Naive thymus-derived CD4-positive, alpha-beta T cell (primary cell): ENCODE measurements at regions not wholly inside any gene's neighbourhood (a gene's known extent, or its start where the extent isn't known, plus 50 kb on each side); places are given as distances from the start of the nearest gene placed in this dataset.
"Not testable (repeated sequence)": the region's sequence is repeated elsewhere in the genome, so short reads cannot be mapped to it uniquely, and the experiment has no call there.

Experiments used
- ATAC-seq: fragments of 150-1000 bp; cut with Tn5 transposase; 2 replicates; pipeline ENCODE4 v1.10.0; 2021; ENCODE audit warnings: mild to moderate bottlenecking, moderate library complexity
- CTCF ChIA-PET: fragments of 350-600 bp; sonication (Branson Sonifier 250); formaldehyde crosslinking; loops from one replicate; lab custom pipeline; 2021; ENCODE audit warnings: antibody characterized with exemption; lab: Charles Lee
- POLR2A ChIA-PET: fragments of 350-600 bp; sonication (Branson Sonifier 250); formaldehyde crosslinking; loops from one replicate; lab custom pipeline; 2021; ENCODE audit warnings: antibody characterized with exemption, inconsistent platforms; lab: Charles Lee
- DNase-seq, 9 donors: peaks; one replicate each; pipeline versions ENCODE4 v3.0.0 to v3.0.0-alpha.2; 2020 to 2022; ENCODE audit warnings: mixed read lengths in 1 of 9
- H3K27ac ChIP-seq: one replicate; pipeline ENCODE4 v1.7.0; 2013; ENCODE audit warnings: mild to moderate bottlenecking, low read depth, low read length, moderate library complexity
- H3K27me3 ChIP-seq, 2 donors: one replicate each; pipeline ENCODE4 v1.7.0; 2013; ENCODE audit warnings: low read length in 2 of 2, mild to moderate bottlenecking in 2 of 2, moderate library complexity in 2 of 2; ENCODE audit not compliant: control insufficient read depth in 2 of 2, insufficient read depth in 2 of 2
- H3K36me3 ChIP-seq, 3 experiments: 1 replicate in 2 of 3; 2 replicates in 1 of 3; pipeline ENCODE4 v1.7.0; 2013; ENCODE audit warnings: low read length in 3 of 3, mild to moderate bottlenecking in 3 of 3, moderate library complexity in 1 of 3; ENCODE audit not compliant: insufficient read depth in 3 of 3, control insufficient read depth in 2 of 3
- H3K4me1 ChIP-seq, 2 donors: one replicate each; pipeline ENCODE4 v1.7.0; 2013; ENCODE audit warnings: low read length in 2 of 2, mild to moderate bottlenecking in 2 of 2, moderate library complexity in 1 of 2; ENCODE audit not compliant: control insufficient read depth in 2 of 2, insufficient read depth in 2 of 2
- H3K4me3 ChIP-seq: 2 replicates; pipeline ENCODE4 v1.7.0; 2013; ENCODE audit warnings: mild to moderate bottlenecking, low read length
- H3K9me3 ChIP-seq, 3 experiments: 1 replicate in 2 of 3; 2 replicates in 1 of 3; pipeline ENCODE4 v1.7.0; 2013; ENCODE audit warnings: low read length in 3 of 3; ENCODE audit not compliant: control insufficient read depth in 2 of 3
- H3K27ac Mint-ChIP-seq, 9 donors: one replicate each; pipeline ENCODE4 v1.8.0; 2020 to 2022; ENCODE audit warnings: mixed read lengths in 9 of 9, mild to moderate bottlenecking in 8 of 9, moderate library complexity in 5 of 9, inconsistent platforms in 2 of 9
- H3K27me3 Mint-ChIP-seq, 5 donors: one replicate each; pipeline ENCODE4 v1.8.0; 2021 to 2022; ENCODE audit warnings: mixed read lengths in 5 of 5, mild to moderate bottlenecking in 1 of 5
- H3K36me3 Mint-ChIP-seq, 5 donors: one replicate each; pipeline ENCODE4 v1.8.0; 2020 to 2022; ENCODE audit warnings: mixed read lengths in 5 of 5, mild to moderate bottlenecking in 3 of 5, inconsistent platforms in 1 of 5
- H3K4me1 Mint-ChIP-seq, 7 donors: one replicate each; pipeline ENCODE4 v1.8.0; 2020 to 2022; ENCODE audit warnings: mixed read lengths in 7 of 7, mild to moderate bottlenecking in 3 of 7, inconsistent platforms in 1 of 7
- H3K4me3 Mint-ChIP-seq, 10 donors: one replicate each; pipeline ENCODE4 v1.8.0; 2020 to 2022; ENCODE audit warnings: mild to moderate bottlenecking in 10 of 10, mixed read lengths in 10 of 10, moderate library complexity in 6 of 10, inconsistent platforms in 2 of 10
- H3K9me3 Mint-ChIP-seq, 11 donors: one replicate each; pipeline ENCODE4 v1.8.0; 2020 to 2022; ENCODE audit warnings: mixed read lengths in 11 of 11, mild to moderate bottlenecking in 4 of 11, inconsistent platforms in 1 of 11, moderate library complexity in 1 of 11
- intact Hi-C, 2 donors: fragments of 100-400 bp; cut with micrococcal nuclease; formaldehyde crosslinking; loops; one replicate each; pipeline ENCODE4 v1.15.1; 2023

- POLR2A ChIA-PET = no interaction called here
- Mint-ChIP-seq H3K9me3 (peaks cover 0 to 4% (median 0%) of the 10 kb centered on the region in 11 donors), H3K27ac (no peak overlapping the region), H3K27me3 (peaks cover 0 to 9% (median 0%) of the 10 kb centered on the region in 5 donors), H3K4me3 (no peak overlapping the region), H3K36me3 (no peaks in the 10 kb centered on the region), H3K4me1 (no peaks in the 10 kb centered on the region)
- Histone ChIP-seq H3K9me3 (no peaks in the 10 kb centered on the region), H3K4me3 (no peak overlapping the region), H3K27ac (no peak overlapping the region), H3K4me1 (no peaks in the 10 kb centered on the region), H3K36me3 (no peaks in the 10 kb centered on the region), H3K27me3 (no peaks in the 10 kb centered on the region)
- intact Hi-C loops = no loop called here
- DNase-seq (no peak), ATAC-seq (no peak)
- CTCF ChIA-PET = no interaction called here
These were observed 231.9 kb downstream of the ANKRD30B start for GRCh38 chr18:14979875-14980274.

- ATAC-seq, H3K27me3 Mint-ChIP-seq, H3K4me1 ChIP-seq, H3K36me3 Mint-ChIP-seq, POLR2A ChIA-PET, H3K27ac Mint-ChIP-seq, H3K9me3 Mint-ChIP-seq, H3K9me3 ChIP-seq, H3K4me1 Mint-ChIP-seq, H3K4me3 ChIP-seq, intact Hi-C loops, DNase-seq, H3K36me3 ChIP-seq, H3K27me3 ChIP-seq, H3K4me3 Mint-ChIP-seq, H3K27ac ChIP-seq, CTCF ChIA-PET: not testable (repeated sequence)
These were observed 236.6 kb downstream of the ANKRD30B start for GRCh38 chr18:14984531-14984930.

GRCh38 chr18:14985291-14986013, 237.5 kb downstream of the ANKRD30B start:
- H3K27ac ChIP-seq, H3K27me3 Mint-ChIP-seq, H3K27me3 ChIP-seq, CTCF ChIA-PET, H3K36me3 ChIP-seq, ATAC-seq, H3K27ac Mint-ChIP-seq, POLR2A ChIA-PET, H3K9me3 ChIP-seq, H3K36me3 Mint-ChIP-seq, H3K4me3 Mint-ChIP-seq, H3K4me3 ChIP-seq, DNase-seq, H3K9me3 Mint-ChIP-seq, H3K4me1 Mint-ChIP-seq, intact Hi-C loops, H3K4me1 ChIP-seq: not testable (repeated sequence)

GRCh38 chr18:14987377-14987776, 239.4 kb downstream of the ANKRD30B start:
- H3K9me3 Mint-ChIP-seq, H3K27me3 ChIP-seq, H3K27ac ChIP-seq, POLR2A ChIA-PET, H3K4me1 Mint-ChIP-seq, H3K36me3 Mint-ChIP-seq, H3K4me3 ChIP-seq, intact Hi-C loops, CTCF ChIA-PET, DNase-seq, H3K4me1 ChIP-seq, ATAC-seq, H3K4me3 Mint-ChIP-seq, H3K27me3 Mint-ChIP-seq, H3K36me3 ChIP-seq, H3K9me3 ChIP-seq, H3K27ac Mint-ChIP-seq: not testable (repeated sequence)

GRCh38 chr18:14987960-14988710, 240.2 kb downstream of the ANKRD30B start:
- H3K27me3 ChIP-seq, H3K4me1 ChIP-seq, H3K36me3 Mint-ChIP-seq, H3K4me3 ChIP-seq, DNase-seq, H3K4me1 Mint-ChIP-seq, intact Hi-C loops, H3K27ac ChIP-seq, H3K9me3 ChIP-seq, H3K27me3 Mint-ChIP-seq, ATAC-seq, H3K9me3 Mint-ChIP-seq, CTCF ChIA-PET, H3K27ac Mint-ChIP-seq, POLR2A ChIA-PET, H3K4me3 Mint-ChIP-seq, H3K36me3 ChIP-seq: not testable (repeated sequence)

GRCh38 chr18:14989569-14989968, 241.6 kb downstream of the ANKRD30B start:
- DNase-seq, H3K36me3 Mint-ChIP-seq, POLR2A ChIA-PET, H3K4me1 ChIP-seq, intact Hi-C loops, H3K27ac ChIP-seq, H3K4me3 Mint-ChIP-seq, ATAC-seq, H3K27ac Mint-ChIP-seq, CTCF ChIA-PET, H3K4me3 ChIP-seq, H3K36me3 ChIP-seq, H3K27me3 Mint-ChIP-seq, H3K4me1 Mint-ChIP-seq, H3K27me3 ChIP-seq, H3K9me3 ChIP-seq, H3K9me3 Mint-ChIP-seq: not testable (repeated sequence)

- H3K27ac Mint-ChIP-seq, H3K9me3 Mint-ChIP-seq, H3K4me3 ChIP-seq, intact Hi-C loops, H3K27me3 Mint-ChIP-seq, H3K36me3 ChIP-seq, H3K4me1 Mint-ChIP-seq, CTCF ChIA-PET, H3K4me3 Mint-ChIP-seq, DNase-seq, H3K36me3 Mint-ChIP-seq, POLR2A ChIA-PET, ATAC-seq, H3K9me3 ChIP-seq, H3K4me1 ChIP-seq, H3K27ac ChIP-seq, H3K27me3 ChIP-seq: not testable (repeated sequence)
These were observed 244.0 kb downstream of the ANKRD30B start for GRCh38 chr18:14991934-14992445.
